Upper lobe of left lung (tissue), 6 donors: ENCODE measurements at regions not wholly inside any gene's neighbourhood (a gene's known extent, or its start where the extent isn't known, plus 50 kb on each side); places are given as distances from the start of the nearest gene placed in this dataset.

Source experiments
- ATAC-seq, 2 donors: fragments of 200-7000 bp; cut with Tn5 transposase; one replicate each; pipeline ENCODE4 v1.9.1; 2022; ENCODE audit warnings: mild to moderate bottlenecking in 2 of 2, moderate library complexity in 2 of 2; ENCODE audit not compliant: low FRiP score in 2 of 2
- DNase-seq, 2 donors: peaks; one replicate each; pipeline ENCODE4 v3.0.0-alpha.2; 2019 to 2020
- H3K27ac ChIP-seq, 4 donors: fragments of 200-600 bp; sonication (generic); one replicate each; pipeline ENCODE4 v1.5.1; 2016 to 2019
- H3K27me3 ChIP-seq, 4 donors: fragments of 200-600 bp; sonication (generic); one replicate each; pipeline ENCODE4 v1.5.1; 2017 to 2019
- H3K36me3 ChIP-seq, 4 donors: fragments of 200-600 bp; sonication (generic); one replicate each; pipeline ENCODE4 v1.5.1; 2016 to 2019
- H3K4me1 ChIP-seq, 4 donors: fragments of 200-600 bp; sonication (generic); one replicate each; pipeline ENCODE4 v1.5.1; 2018 to 2019
- H3K4me3 ChIP-seq, 4 donors: fragments of 200-600 bp; sonication (generic); one replicate each; pipeline ENCODE4 v1.5.1; 2017 to 2019; ENCODE audit warnings: mild to moderate bottlenecking in 2 of 4, moderate library complexity in 1 of 4
- H3K9me3 ChIP-seq, 4 donors: fragments of 200-600 bp; sonication (generic); one replicate each; pipeline ENCODE4 v1.5.1; 2018 to 2019
- CTCF ChIP-seq, 6 experiments: fragments of 450-650 bp in 4 of 6; fragments of 200-600 bp in 2 of 6; sonication (generic) in 2 of 6; IDR thresholded peaks; one replicate each; pipeline ENCODE4 v1.5.1; 2016 to 2019; ENCODE audit warnings: antibody characterized with exemption in 6 of 6
- EP300 ChIP-seq, 4 donors: sonication (generic); formaldehyde crosslinking; IDR thresholded peaks; one replicate each; pipeline ENCODE4 v1.5.1; 2017; ENCODE audit warnings: antibody characterized with exemption in 4 of 4, control low read depth in 2 of 4
- POLR2A ChIP-seq, 4 donors: fragments of 450-650 bp; IDR thresholded peaks; one replicate each; pipeline ENCODE4 v1.5.1; 2016 to 2017; ENCODE audit warnings: antibody characterized with exemption in 4 of 4, mild to moderate bottlenecking in 2 of 4
- POLR2AphosphoS5 ChIP-seq, 2 donors: sonication (generic); formaldehyde crosslinking; IDR thresholded peaks; one replicate each; pipeline ENCODE4 v1.5.1; 2017; ENCODE audit warnings: antibody characterized with exemption in 2 of 2
- WGBS, 2 donors: methylation state at CpG; one replicate each; pipeline ENCODE4 v1.1.5; 2017 to 2018; 5-methylcytosine and 5-hydroxymethylcytosine counted together
- donor health status: DM: no; HTN: no; CAD: no; lungs with moderate emphysema.
- donor health status: DM: no; HTN: yes; CAD: no; lungs with severe emphysema.

- Histone ChIP-seq H3K27ac (no peak overlapping the region), H3K27me3 (no peaks in the 10 kb centered on the region), H3K36me3 (no peaks in the 10 kb centered on the region), H3K4me3 (no peak overlapping the region), H3K9me3 (no peaks in the 10 kb centered on the region), H3K4me1 (no peaks in the 10 kb centered on the region)
- TF ChIP-seq POLR2A (IDR thresholded peaks at IDR 0.05) (no peak), EP300 (IDR thresholded peaks at IDR 0.05) (no peak), POLR2AphosphoS5 (IDR thresholded peaks at IDR 0.05) (no peak), CTCF (IDR thresholded peaks at IDR 0.05) (no peak)
- ATAC-seq (no peak), DNase-seq (no peak)
- WGBS, 2 donors = 72 to 76% methylated on average over 3 of the region's 3 CpGs
Observed at GRCh38 chr13:65725006-65725405, 1505.1 kb downstream of the PCDH9 start.

GRCh38 chr13:65724226-65724625, 1505.9 kb downstream of the PCDH9 start:
- Histone ChIP-seq H3K9me3 (no peaks in the 10 kb centered on the region), H3K27ac (no peak overlapping the region), H3K27me3 (no peaks in the 10 kb centered on the region), H3K4me3 (no peak overlapping the region), H3K4me1 (no peaks in the 10 kb centered on the region), H3K36me3 (no peaks in the 10 kb centered on the region)
- no peak for ATAC-seq
- no peak for TF ChIP-seq POLR2AphosphoS5 (IDR thresholded peaks at IDR 0.05)
- no peak for TF ChIP-seq CTCF (IDR thresholded peaks at IDR 0.05)
- no peak for TF ChIP-seq EP300 (IDR thresholded peaks at IDR 0.05)
- no peak for TF ChIP-seq POLR2A (IDR thresholded peaks at IDR 0.05)
- WGBS, 2 donors = 72 to 86% methylated on average over 4 of the region's 4 CpGs
- DNase-seq = no peak

- H3K4me3 ChIP-seq = no peak overlapping the region
- no peak for TF ChIP-seq EP300 (IDR thresholded peaks at IDR 0.05)
- TF ChIP-seq CTCF (IDR thresholded peaks at IDR 0.05) = no peak
- TF ChIP-seq POLR2A (IDR thresholded peaks at IDR 0.05) = no peak
- TF ChIP-seq POLR2AphosphoS5 (IDR thresholded peaks at IDR 0.05) = no peak
- 87 to 88% methylated on average over 6 of the region's 6 CpGs for WGBS, 2 donors
- ATAC-seq (no peak), DNase-seq (no peak)
- H3K4me1 ChIP-seq = no peaks in the 10 kb centered on the region
- no peaks in the 10 kb centered on the region for H3K27me3 ChIP-seq
- no peak overlapping the region for H3K27ac ChIP-seq
- no peaks in the 10 kb centered on the region for H3K9me3 ChIP-seq
- H3K36me3 ChIP-seq = no peaks in the 10 kb centered on the region
Observed at GRCh38 chr13:65722506-65722905, 1507.6 kb downstream of the PCDH9 start.

GRCh38 chr13:65719831-65720230, 1510.3 kb downstream of the PCDH9 start:
- Histone ChIP-seq H3K36me3 (no peaks in the 10 kb centered on the region), H3K27me3 (no peaks in the 10 kb centered on the region), H3K27ac (no peak overlapping the region), H3K4me3 (no peak overlapping the region), H3K4me1 (no peaks in the 10 kb centered on the region), H3K9me3 (no peaks in the 10 kb centered on the region)
- ATAC-seq (no peak), DNase-seq (no peak)
- 58 to 63% methylated on average over 2 of the region's 2 CpGs for WGBS, 2 donors
- TF ChIP-seq CTCF (IDR thresholded peaks at IDR 0.05) (no peak), EP300 (IDR thresholded peaks at IDR 0.05) (no peak)

GRCh38 chr13:65710514-65710913, 1519.6 kb downstream of the PCDH9 start:
- H3K27ac ChIP-seq = no peak overlapping the region
- H3K27me3 ChIP-seq = no peaks in the 10 kb centered on the region
- no peaks in the 10 kb centered on the region for H3K36me3 ChIP-seq
- no peaks in the 10 kb centered on the region for H3K4me1 ChIP-seq
- no peak overlapping the region for H3K4me3 ChIP-seq
- no peaks in the 10 kb centered on the region for H3K9me3 ChIP-seq
- DNase-seq = no peak
- TF ChIP-seq CTCF (IDR thresholded peaks at IDR 0.05) (no peak), EP300 (IDR thresholded peaks at IDR 0.05) (no peak), POLR2A (IDR thresholded peaks at IDR 0.05) (no peak), POLR2AphosphoS5 (IDR thresholded peaks at IDR 0.05) (no peak)
- no peak for ATAC-seq
- 61 to 73% methylated on average over 4 of the region's 4 CpGs for WGBS, 2 donors
